T-helper 1 cell treated with Interleukin-12 subunit alpha and Interleukin-12 subunit beta and Interleukin-4 antibody, amounts not matched to agents 30 ng/mL and 1 ng/mL, for 36 hours (primary cell): ENCODE measurements at regions not wholly inside any gene's neighbourhood (a gene's known extent, or its start where the extent isn't known, plus 50 kb on each side); places are given as distances from the start of the nearest gene placed in this dataset.

Experiments
- intact Hi-C: fragments of 100-400 bp; cut with micrococcal nuclease; formaldehyde crosslinking; loops from one replicate; pipeline ENCODE4 v1.15.1; 2024

DNA sequence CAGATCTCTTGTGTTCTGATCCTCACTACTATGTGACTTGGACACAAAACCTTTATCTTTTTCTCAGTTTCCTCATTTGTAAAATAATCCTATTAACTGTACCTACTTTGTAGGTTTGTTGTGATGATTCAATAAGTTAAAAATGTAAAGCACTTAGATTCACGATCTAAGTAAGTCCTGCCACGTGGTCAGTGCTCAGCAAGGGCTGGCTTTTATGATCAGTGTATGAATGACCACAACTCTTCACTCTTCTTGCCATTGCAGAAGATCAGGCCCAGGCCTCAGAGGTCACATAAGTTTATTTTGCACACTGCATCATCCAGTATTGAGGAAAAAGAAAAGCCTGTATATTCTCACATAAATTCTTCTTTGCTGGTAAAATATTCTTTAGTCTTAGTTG lies 1192.5 kb upstream of the ACVR2A start:
- intact Hi-C loops = no loop called here

DNA sequence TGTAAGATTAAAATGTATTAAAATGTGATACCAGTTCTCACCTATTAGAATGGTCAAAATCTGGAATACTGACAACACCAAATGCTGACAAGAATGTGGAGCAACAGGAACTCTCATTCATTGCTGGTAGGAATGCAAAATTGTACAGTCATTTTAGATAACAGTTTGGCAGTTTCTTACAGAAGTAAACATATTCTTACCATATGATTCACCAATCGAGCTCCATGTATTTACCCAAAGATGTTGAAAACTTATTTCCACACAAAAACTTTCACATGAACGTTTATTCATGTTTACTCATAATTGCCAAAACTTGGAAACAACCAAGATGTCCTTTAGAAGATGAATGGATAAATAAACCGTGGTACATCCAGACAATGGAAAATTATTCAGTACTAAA lies 1193.5 kb upstream of the ACVR2A start:
- intact Hi-C loops = no loop called here

DNA sequence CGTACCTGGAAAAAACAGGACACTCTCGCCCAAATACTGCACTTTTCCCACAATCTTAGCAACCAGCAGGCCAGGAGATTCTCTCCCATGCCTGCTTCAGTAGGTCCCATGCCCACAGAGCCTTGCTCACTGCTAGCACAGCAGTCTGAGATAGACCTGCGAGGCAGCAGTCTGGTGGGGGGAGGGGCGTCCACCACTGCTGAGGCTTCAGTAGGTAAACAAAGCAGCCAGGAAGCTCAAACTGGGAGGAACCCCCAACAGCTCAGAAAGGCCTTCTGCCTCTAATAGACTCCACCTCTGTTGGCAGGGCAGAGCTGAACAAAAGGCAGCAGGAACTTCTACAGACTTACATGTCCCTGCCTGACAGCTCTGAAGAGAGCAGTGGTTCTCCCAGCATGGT lies 1202.8 kb upstream of the ACVR2A start:
- intact Hi-C loops = loop anchor here (5.0 kb wide), 1 partner anchor 1440 kb away; no protein-coding TSS in a partner anchor

DNA sequence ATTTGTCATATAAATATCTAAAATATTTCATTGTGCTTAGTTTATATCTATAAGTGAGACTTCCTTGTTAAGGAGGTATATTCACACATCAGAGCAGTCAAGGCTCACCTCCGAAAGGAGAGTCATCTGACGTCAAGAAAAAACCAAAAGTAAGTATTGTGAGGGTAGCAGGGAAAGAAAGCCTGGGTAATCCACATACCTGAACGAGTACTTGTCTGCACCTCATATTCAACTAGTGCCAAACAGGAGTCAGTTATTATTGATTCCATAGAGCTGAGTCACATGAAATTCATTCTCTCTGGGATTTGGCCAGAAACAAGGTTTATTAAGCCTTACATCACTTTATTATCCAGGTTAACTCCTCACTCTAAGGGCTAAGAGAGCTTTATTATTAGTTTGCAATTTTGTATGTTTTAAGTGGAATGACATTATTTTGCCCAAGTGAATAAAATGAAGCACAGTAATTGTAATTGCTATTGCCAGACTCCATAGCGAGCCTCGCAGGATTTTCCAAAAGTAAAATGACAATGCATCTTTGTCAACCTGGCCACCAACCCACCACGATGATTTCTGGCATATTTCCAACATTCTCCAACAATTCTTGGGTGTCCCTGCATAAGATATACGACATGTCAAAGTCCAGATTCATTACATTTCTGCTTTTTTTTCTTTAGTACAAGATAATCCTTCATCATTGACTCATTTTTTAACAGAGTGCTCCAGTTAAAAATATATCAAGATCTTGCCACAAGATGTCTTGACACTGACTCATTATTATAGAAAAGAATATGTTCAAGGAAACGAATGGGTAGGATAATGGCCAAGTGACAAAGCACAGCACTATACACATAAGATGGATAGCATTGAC lies 1210.4 kb upstream of the ACVR2A start:
- intact Hi-C loops = no loop called here

DNA sequence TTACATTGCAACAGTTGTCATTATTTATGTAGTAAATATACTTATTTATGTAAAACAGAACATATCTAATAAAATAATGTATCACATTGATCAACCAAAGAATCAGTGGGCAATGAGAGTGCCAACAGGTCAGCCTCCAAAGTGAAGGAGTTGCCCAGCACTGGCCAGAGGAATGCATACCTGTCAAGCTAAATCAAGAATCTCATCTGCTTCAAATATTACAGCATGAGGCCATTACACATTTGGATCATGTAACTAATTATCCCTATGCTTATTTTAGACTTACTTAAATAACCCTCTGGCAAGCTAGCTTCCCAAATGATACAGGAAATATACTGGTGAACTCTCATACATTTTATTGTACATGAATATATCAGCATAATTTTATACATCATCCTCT lies 1211.7 kb upstream of the ACVR2A start:
- intact Hi-C loops = no loop called here

DNA sequence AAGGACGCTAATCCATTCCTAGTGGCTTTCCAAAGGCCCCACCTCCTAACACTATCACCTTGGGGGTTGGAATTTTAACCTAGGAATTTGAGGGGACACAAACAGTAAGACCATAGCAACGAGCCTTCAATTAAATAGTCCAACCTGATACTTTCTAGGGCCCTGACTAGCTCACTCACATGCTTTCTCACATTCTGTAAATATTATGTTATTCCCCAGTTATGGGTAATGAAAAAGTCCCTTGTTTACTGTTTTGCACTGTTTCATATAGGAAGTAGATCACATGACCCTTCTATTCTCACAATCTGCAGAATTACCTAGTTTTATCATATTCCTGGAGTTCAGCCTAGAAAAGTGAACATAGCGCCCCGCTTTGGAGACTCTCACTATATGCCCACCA lies 1212.1 kb upstream of the ACVR2A start:
- intact Hi-C loops = no loop called here

DNA sequence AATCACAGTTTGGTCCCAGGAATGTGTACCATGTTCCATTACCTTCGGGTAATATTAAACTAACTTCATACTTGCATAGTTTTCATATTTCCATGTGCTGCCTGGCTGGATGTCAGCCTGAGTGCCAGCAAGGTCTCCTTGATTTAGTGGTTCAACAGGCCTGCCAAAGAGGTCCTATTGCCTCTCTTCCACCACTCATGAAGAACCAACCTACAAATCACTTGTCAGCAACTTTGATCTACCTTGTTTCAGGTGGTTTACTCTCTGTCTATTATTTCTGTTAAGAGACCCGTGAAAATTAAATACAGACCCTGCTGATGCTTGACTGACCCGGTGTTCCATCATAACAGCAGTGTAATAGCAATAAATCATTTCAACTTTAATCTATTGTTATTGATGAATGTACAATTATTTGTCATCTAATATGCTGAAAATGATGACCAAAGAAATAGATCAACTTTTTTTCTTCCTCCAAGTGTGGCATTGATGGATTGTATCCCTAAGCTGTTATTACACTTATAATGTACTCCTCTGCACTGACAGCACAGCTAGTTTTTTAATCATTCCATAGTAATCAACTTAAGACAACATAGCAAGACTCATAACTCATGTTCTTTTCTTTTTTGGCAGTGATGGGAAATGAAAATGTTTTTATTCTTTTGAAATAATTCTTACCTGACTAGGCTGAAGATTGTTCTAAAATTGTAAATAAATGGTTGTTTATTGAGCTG lies 1220.2 kb upstream of the ACVR2A start:
- intact Hi-C loops = no loop called here

DNA sequence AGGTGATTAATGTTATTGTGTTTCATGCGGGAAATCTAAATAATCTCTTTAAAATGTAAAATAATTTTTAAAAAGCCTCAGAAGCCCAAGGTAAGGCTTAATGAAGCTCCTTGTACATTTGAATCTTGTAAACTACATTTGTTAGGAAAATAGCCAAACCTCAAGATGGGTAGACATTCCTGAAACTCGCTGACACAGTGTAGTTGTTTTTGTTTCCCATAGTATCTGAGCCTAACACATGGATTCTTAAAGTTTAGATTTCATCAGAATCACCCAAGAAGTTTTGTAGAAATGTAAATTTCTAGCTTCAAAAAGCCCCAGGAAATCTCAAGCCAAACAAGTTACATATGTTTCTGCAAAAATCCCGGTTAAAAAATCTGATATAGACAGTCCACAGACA lies 1221.1 kb upstream of the ACVR2A start:
- intact Hi-C loops = no loop called here

DNA sequence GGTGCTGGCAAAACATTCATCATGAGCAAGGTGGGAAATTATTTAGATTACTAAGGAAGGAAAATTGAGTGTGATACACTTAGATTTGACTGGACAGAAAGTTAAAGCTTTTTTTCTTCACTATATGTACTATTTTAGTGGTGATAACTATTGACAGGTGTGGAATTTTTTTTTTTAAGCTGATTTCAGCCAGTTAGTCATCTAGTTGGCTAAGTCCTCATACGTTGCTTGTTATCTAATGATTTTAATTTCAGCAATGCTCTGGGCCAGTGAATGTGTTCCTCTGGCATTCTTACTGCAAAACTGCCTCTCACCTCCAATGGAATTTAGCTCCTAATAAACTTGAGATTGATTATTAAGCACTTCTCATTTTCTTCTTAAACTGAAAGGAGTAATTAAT lies 1223.2 kb upstream of the ACVR2A start:
- intact Hi-C loops = no loop called here

DNA sequence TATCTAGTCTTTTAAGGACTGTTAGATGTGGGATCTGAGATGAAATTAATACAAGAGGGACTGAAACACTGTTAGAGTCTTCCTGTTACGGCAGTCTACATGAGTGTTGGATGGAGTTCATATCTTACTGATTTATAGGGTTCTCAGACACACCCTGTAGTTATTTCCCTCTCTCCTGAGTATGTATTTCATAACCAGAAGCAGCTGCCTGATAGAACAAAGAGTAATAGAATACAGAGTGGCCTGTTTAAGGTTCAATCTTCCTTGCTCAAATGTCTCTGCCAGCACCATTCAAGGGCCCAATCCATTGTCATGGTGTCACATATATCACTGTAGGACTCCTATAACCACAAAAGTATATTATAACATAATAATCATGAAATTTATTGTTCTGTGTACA lies 1229.1 kb upstream of the ACVR2A start:
- intact Hi-C loops = no loop called here

DNA sequence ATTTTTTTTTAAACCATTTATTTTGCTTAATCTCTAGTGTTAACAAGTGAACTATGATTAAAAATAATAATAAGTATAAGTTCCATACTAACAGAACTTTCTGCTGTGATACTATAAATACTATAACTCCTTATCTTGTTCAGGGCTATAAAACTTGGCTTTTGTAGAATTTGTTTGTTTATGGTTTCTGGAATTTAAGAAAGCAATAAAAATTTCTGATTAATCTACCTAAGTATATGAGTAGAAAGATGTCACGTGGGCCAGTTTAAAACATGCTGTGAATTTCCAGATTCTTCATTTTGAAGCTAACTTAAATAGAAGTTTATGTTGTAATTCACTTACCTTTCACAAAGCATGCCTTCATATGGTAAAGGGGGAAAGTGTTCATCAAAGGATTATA lies 1236.3 kb upstream of the ACVR2A start:
- intact Hi-C loops = no loop called here

DNA sequence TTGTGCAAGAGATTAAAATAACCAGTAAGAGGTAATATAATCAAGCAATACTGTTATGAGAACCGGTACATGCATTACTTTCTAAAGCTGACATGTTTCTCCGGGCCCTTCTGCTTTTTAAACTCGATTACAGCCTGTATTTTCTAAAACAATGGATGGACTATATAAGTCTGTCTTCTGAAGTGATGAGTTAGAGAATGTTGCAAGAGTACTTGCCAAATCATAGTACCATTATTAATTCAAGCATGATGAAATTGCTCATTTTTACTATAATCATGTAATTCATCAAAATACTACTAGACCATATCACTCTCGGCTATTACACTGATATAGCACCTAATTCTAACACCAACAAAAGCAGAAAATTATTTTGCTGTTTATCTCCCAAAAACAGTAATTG lies 1240.3 kb upstream of the ACVR2A start:
- intact Hi-C loops = no loop called here

DNA sequence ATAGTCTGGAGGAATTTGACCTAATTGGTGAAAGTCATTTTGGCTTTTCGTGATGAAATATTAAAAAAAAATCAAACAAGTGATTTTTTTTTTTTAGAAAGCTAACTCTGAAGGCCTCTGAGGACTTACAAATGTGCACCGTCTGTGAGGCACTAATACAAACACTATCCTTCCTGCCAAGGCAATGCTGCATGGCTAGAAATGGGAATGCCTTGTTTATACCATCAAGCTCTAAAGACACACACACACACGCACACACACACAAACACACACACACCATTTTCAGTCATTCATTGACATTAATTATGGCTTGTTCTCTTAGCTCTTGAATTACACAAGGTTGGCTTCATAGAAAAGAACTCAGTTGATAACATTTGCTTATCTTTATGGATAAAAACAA lies 1242.0 kb upstream of the ACVR2A start:
- intact Hi-C loops = no loop called here

DNA sequence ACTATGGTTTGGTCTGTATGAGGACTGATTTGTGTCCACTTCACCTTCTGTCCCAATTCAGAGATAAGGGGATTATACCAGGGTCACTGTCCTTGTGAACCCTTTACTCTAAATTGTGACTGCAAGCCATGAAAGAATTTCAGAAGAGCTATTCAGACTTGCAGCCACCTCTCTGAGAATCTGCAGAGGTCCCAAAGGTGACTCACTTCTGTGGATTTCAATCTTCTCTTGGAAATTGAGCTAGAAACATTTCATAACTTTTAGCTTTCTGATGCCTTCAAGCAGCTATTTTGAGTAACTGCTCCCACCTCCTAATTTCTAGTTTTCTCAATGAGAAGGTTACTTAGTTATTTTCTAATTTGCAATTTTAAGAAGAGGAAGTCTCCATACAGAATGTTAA lies 1242.4 kb upstream of the ACVR2A start:
- intact Hi-C loops = no loop called here

DNA sequence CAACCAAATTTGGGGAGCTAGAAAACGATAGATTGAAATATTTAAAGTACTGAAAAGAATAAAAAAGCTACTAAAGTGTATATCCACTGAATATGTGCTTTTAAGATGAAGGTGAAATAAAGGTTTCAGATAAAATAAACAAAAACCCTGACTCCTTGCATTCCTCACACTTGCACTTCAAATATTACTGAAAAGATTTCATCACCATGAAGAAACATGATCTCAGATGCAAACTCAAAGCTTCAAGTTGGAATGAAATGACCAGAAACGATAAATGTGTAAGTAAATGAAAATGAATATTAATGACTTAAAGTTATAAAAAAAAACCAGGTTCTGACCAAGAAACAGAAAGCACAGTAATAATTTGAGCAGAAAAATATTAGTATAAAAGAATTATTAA lies 1246.0 kb upstream of the ACVR2A start:
- intact Hi-C loops = no loop called here

DNA sequence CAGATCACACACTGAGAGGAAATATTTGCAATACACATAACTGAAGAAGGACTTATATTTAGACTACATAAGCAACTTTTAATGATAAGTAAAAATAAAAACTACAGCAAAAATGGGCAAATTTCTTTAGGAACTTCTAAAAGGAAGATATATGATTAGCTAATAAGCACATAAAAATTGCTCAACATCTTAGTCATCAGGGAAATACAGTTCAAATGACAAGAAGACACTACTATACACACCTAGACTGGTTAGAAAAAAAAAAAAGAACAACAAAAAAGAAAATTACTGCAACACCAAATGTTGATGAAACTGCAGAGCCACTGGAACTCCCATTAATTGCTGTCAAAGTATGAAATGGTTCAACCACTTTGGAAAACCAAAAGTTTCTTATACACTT lies 1247.5 kb upstream of the ACVR2A start:
- intact Hi-C loops = no loop called here

DNA sequence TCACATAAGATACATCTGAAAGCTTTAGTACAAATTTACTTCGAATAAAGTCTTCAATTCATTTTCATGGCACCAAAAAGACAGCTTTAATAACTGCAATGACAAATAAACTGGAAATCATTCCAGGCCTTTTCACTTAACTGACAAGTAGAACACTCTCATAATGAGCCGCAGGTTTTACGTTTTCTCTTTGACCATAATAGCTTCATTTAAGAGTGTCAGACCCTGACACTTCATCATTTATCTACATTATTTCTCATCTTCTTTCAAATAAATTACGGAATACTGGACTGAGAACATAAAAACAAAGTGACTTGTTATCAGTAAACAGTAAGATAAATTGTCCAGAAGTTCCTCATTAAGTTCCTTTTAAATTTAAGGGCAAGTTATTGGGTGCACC lies 1252.9 kb upstream of the ACVR2A start:
- intact Hi-C loops = no loop called here

DNA sequence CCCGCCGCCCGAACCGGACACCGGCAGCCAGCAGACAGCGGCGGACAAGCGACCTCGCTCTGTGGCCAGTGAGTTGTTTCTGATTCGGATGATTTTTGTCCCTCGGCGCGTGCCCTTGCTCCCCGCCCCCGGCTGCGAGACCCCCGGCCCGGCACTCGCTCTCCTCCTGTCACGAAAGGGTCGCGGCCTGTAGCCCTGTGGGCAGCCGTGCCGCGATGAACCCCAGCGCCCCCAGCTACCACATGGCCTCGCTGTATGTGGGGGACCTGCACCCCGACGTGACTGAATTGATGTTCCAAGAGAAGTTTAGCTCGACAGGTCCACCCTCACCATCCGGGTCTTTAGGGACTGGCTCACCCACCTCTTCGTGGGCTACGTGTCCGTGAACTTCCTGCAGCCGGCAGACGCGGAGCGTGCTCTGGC lies 1257.5 kb upstream of the ACVR2A start:
- intact Hi-C loops = no loop called here

DNA sequence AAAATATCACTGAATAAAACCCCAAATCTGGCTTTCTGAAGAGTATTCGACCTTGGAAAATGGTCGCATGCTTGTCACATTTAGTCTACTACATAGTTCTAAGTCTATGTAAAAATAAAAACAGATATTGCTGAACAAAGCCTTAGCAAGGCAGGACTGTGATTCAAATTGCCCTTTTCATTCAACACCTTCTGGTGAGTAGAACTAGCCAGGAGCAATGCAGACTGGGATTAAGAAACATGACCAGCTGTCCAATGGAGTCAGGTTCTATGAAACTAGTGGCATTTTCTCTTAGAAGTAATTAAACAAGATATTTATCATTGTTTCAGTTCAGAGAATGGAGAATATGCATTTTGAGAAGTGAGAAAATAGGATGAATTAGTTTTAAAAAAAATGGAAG lies 1260.5 kb upstream of the ACVR2A start:
- intact Hi-C loops = no loop called here

DNA sequence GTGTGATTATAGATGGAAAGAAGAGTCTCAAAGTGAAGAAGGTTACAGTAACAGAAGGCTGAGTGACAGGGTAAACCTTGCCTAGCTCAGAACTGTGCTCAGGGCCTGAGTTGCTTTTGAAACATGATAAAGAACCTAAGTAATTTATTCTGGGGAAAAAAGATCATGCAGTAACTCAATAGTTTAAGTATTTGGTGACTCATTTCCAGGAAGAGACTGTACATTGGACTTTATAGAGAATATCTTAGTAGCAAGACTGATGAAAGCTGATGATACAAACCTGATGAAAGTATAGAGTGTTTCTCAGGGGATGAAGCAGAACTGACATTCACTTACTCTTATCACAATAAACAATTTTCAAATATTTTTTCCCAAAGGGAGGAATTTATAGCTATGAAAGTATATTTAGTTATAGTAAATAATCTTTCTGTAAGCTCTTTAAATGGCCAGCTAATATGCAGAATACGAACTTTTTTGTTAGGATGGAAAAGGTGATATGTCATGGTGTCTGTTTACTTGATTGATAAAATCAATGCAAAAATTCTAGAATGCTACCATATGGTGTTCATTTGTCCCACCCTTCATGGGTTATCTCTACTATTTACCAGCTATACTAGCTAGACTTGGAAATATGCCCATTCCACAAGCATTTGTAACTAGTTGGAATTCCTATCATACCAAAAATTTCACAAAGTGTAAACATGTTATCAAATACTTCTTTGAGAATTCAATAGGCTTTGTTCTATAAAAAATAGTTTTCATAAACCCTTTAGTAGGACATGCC lies 1265.5 kb upstream of the ACVR2A start:
- intact Hi-C loops = no loop called here

DNA sequence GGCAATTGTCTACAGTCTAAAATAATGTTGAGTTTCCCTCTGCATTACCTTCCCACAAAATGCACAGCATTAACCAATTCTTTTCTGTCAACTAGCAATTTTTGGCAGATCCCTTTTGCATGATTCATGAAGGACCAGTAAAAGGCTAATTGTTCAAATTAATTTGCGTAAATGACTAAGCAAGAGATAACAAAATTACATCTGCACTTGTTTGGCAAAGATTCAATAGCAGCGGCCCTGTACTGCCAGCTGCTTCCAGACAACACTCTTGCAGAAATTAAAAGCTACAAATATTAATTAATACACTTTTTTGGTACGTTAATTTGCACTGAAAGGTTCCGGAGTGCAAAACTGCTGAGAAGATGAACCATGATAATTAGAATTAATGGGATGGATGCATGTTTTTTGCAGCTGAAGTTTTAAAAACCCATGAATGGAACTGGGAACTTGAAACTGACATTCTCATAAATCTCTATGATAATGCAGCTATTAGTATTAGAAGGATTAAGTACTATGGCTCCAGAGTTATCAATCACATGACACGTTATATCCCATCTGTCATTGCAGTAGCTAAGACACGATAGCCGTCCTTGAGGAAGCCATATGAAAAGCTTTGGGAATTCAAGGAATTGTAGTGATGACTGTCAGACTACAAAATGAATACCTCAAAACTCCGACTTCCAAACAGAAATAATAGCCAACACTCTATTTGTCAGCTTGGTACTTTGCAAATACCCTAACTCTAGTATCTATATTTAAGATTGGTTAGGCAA lies 1268.3 kb upstream of the ACVR2A start:
- intact Hi-C loops = no loop called here
